Fibroblast of lung (primary cell): ENCODE measurements at regions not wholly inside any gene's neighbourhood (a gene's known extent, or its start where the extent isn't known, plus 50 kb on each side); places are given as distances from the start of the nearest gene placed in this dataset.

Experiments used
- CTCF ChIP-seq, 2 donors: IDR thresholded peaks in 1 of 2; conservative IDR thresholded peaks in 1 of 2; 1 replicate in 1 of 2; 2 replicates in 1 of 2; pipeline ENCODE4 v1.5.1; 2011 to 2012; ENCODE audit warnings: low read length in 2 of 2, control low read depth in 1 of 2, inconsistent platforms in 1 of 2, low read depth in 1 of 2, mild to moderate bottlenecking in 1 of 2
- EZH2 ChIP-seq: IDR thresholded peaks from 2 replicates; pipeline ENCODE4 v1.5.1; 2012; ENCODE audit warnings: low read length, control low read depth, mild to moderate bottlenecking; ENCODE audit errors: missing control alignments

GRCh38 chr20:43843965-43844660, 70.5 kb upstream of the TOX2 start:
- TF ChIP-seq EZH2 (no peak), CTCF (conservative IDR thresholded peaks at IDR 0.05 in 1 of 2, IDR thresholded peaks at IDR 0.05 in 1 of 2; ENCODE audit: low read depth in 1 of 2, low read length in 2 of 2) (no peak)
